Neuronal stem cell (in vitro differentiated cells): ENCODE measurements at regions not wholly inside any gene's neighbourhood (a gene's known extent, or its start where the extent isn't known, plus 50 kb on each side); places are given as distances from the start of the nearest gene placed in this dataset.

ENCODE experiments used
- DNase-seq: peaks from one replicate; pipeline ENCODE4 v3.0.0-alpha.2; 2013; ENCODE audit warnings: low spot score
- H2AFZ ChIP-seq: one replicate; pipeline ENCODE4 v1.6.1; 2013; ENCODE audit warnings: mild to moderate bottlenecking, low read length, inconsistent platforms
- H2AK5ac ChIP-seq: 2 replicates; pipeline ENCODE4 v1.6.1; 2013; ENCODE audit warnings: low read depth, mild to moderate bottlenecking, inconsistent platforms, low read length, moderate library complexity, mixed read lengths
- H2BK120ac ChIP-seq: 2 replicates; pipeline ENCODE4 v1.6.1; 2013; ENCODE audit warnings: low read depth, mild to moderate bottlenecking, inconsistent platforms, low read length, moderate library complexity, mixed read lengths
- H2BK12ac ChIP-seq: one replicate; pipeline ENCODE4 v1.6.1; 2013; ENCODE audit warnings: low read length, inconsistent platforms
- H2BK15ac ChIP-seq: 2 replicates; pipeline ENCODE4 v1.6.1; 2013; ENCODE audit warnings: mild to moderate bottlenecking, low read length, inconsistent platforms, mixed read lengths
- H2BK5ac ChIP-seq: one replicate; pipeline ENCODE4 v1.6.1; 2013; ENCODE audit warnings: inconsistent platforms, mild to moderate bottlenecking, low read length, moderate library complexity
- H3K14ac ChIP-seq: one replicate; pipeline ENCODE4 v1.6.1; 2013; ENCODE audit warnings: low read length, inconsistent platforms
- H3K18ac ChIP-seq: 2 replicates; pipeline ENCODE4 v1.6.1; 2013; ENCODE audit warnings: low read length, inconsistent platforms
- H3K23ac ChIP-seq: 2 replicates; pipeline ENCODE4 v1.6.1; 2013; ENCODE audit warnings: low read depth, mild to moderate bottlenecking, mixed read lengths, low read length, inconsistent platforms; ENCODE audit not compliant: poor library complexity
- H3K27ac ChIP-seq: replicated peaks from 3 replicates; pipeline ENCODE4 v1.5.1; 2013; ENCODE audit warnings: low read length, inconsistent platforms
- H3K27me3 ChIP-seq, 3 experiments: 2 replicates each; pipeline ENCODE4 v1.6.1; 2013; ENCODE audit warnings: low read length in 3 of 3, mild to moderate bottlenecking in 2 of 3, inconsistent platforms in 1 of 3, low read depth in 1 of 3, mixed read lengths in 1 of 3, moderate library complexity in 1 of 3; ENCODE audit not compliant: control insufficient read depth in 3 of 3, insufficient read depth in 3 of 3
- H3K36me3 ChIP-seq, 2 donors: replicated peaks in 1 of 2; 2 replicates each; pipeline ENCODE4 v1.6.1; 2013; ENCODE audit warnings: low read length in 2 of 2; ENCODE audit not compliant: control insufficient read depth in 2 of 2, insufficient read depth in 2 of 2
- H3K4ac ChIP-seq: 2 replicates; pipeline ENCODE4 v1.6.1; 2013; ENCODE audit warnings: inconsistent platforms, mild to moderate bottlenecking, low read length, moderate library complexity
- H3K4me1 ChIP-seq, 2 donors: 1 replicate in 1 of 2; 2 replicates in 1 of 2; pipeline ENCODE4 v1.6.1; 2013; ENCODE audit warnings: low read length in 2 of 2, low read depth in 1 of 2; ENCODE audit not compliant: control insufficient read depth in 2 of 2, insufficient read depth in 1 of 2
- H3K4me2 ChIP-seq: one replicate; pipeline ENCODE4 v1.6.1; 2013; ENCODE audit warnings: mild to moderate bottlenecking, low read length, inconsistent platforms; ENCODE audit not compliant: insufficient read depth, poor library complexity, severe bottlenecking
- H3K4me3 ChIP-seq, 2 donors: 2 replicates each; pipeline ENCODE4 v1.5.1; 2013; ENCODE audit warnings: low read length in 2 of 2, mild to moderate bottlenecking in 2 of 2, inconsistent platforms in 1 of 2, moderate library complexity in 1 of 2
- H3K79me1 ChIP-seq: one replicate; pipeline ENCODE4 v1.6.1; 2013; ENCODE audit warnings: low read depth, mild to moderate bottlenecking, inconsistent platforms, low read length, moderate library complexity
- H3K9ac ChIP-seq: one replicate; pipeline ENCODE4 v1.6.1; 2013; ENCODE audit warnings: mild to moderate bottlenecking, low read depth, low read length, inconsistent platforms; ENCODE audit not compliant: poor library complexity
- H3K9me3 ChIP-seq, 2 donors: replicated peaks in 1 of 2; 2 replicates each; pipeline versions ENCODE3 to v1.6.1; 2013; ENCODE audit warnings: low read length in 2 of 2, mild to moderate bottlenecking in 2 of 2, inconsistent platforms in 1 of 2, low read depth in 1 of 2, mixed read lengths in 1 of 2, moderate library complexity in 1 of 2; ENCODE audit not compliant: control insufficient read depth in 2 of 2, insufficient read depth in 1 of 2
- H4K8ac ChIP-seq: one replicate; pipeline ENCODE4 v1.6.1; 2013; ENCODE audit warnings: low read depth, mild to moderate bottlenecking, inconsistent platforms, low read length, moderate library complexity
- H4K91ac ChIP-seq: one replicate; pipeline ENCODE4 v1.6.1; 2013; ENCODE audit warnings: low read length, low read depth, mild to moderate bottlenecking, inconsistent platforms; ENCODE audit not compliant: poor library complexity
- WGBS, 2 donors: extraction: QIAGEN DNeasy Blood & Tissue Kit; methylation state at CpG; one replicate each; pipeline ENCODE4 v1.1.7; 2013; ENCODE audit warnings: missing lambda C conversion rate in 2 of 2, mixed read lengths in 1 of 2; ENCODE audit not compliant: insufficient read length in 2 of 2, insufficient replicate concordance in 1 of 2; ENCODE audit errors: extremely low coverage in 2 of 2; 5-methylcytosine and 5-hydroxymethylcytosine counted together

GRCh38 chr2:15813481-15814266 is 126.7 kb upstream of the MYCN start:
- Histone ChIP-seq H3K23ac (no peak overlapping the region), H4K8ac (peak overlapping the region; percentile 29), H3K4me1 (peaks cover 8 to 41% of the 10 kb centered on the region in 2 donors), H3K4me3 (no peak overlapping the region), H3K27me3 (no peaks in the 10 kb centered on the region), H2BK5ac (peak overlapping the region; percentile 42), H3K14ac (no peak overlapping the region), H3K4ac (no peak overlapping the region), H3K4me2 (no peak overlapping the region), H2AFZ (no peak overlapping the region), H4K91ac (no peak overlapping the region), H3K18ac (peak overlapping the region; percentile 81), H3K9me3 (peaks cover 0 to 4% of the 10 kb centered on the region in 2 donors), H3K36me3 (no peaks in the 10 kb centered on the region), H3K27ac (no peak overlapping the region), H2BK120ac (no peak overlapping the region), H2BK15ac (peak overlapping the region; percentile 32), H2AK5ac (peak overlapping the region; percentile 97), H3K9ac (no peak overlapping the region), H2BK12ac (peak overlapping the region; percentile 18), H3K79me1 (no peaks in the 10 kb centered on the region)
- no CpG with 5 or more reads among the region's 7 CpGs for WGBS, 2 donors
- DNase-seq = no peak

GRCh38 chr2:15814403-15814802 is 125.9 kb upstream of the MYCN start:
- H3K4me1 ChIP-seq = peaks cover 11 to 42% of the 10 kb centered on the region in 2 donors
- no peak overlapping the region for H3K4me3 ChIP-seq
- H3K18ac ChIP-seq = peak overlapping the region; percentile 73
- no peak overlapping the region for H2AK5ac ChIP-seq
- H2AFZ ChIP-seq = no peak overlapping the region
- no peak overlapping the region for H3K4ac ChIP-seq
- no peak overlapping the region for H3K4me2 ChIP-seq
- H3K14ac ChIP-seq = no peak overlapping the region
- no peak overlapping the region for H4K91ac ChIP-seq
- no CpG with 5 or more reads among the region's 8 CpGs for WGBS, 2 donors
- H3K23ac ChIP-seq = no peak overlapping the region
- H2BK5ac ChIP-seq = no peak overlapping the region
- H3K9ac ChIP-seq = no peak overlapping the region
- no peak for DNase-seq
- H3K27me3 ChIP-seq = no peaks in the 10 kb centered on the region
- H3K79me1 ChIP-seq = no peaks in the 10 kb centered on the region
- no peaks in the 10 kb centered on the region for H3K36me3 ChIP-seq
- no peak overlapping the region for H2BK15ac ChIP-seq
- peaks cover 0 to 4% of the 10 kb centered on the region in 2 donors for H3K9me3 ChIP-seq
- no peak overlapping the region for H2BK12ac ChIP-seq
- no peak overlapping the region for H3K27ac ChIP-seq
- H4K8ac ChIP-seq = no peak overlapping the region
- no peak overlapping the region for H2BK120ac ChIP-seq

- Histone ChIP-seq H3K9ac (no peak overlapping the region), H2AFZ (peak overlapping the region; percentile 41), H2BK5ac (no peak overlapping the region), H3K4me3 (no peak overlapping the region), H3K4ac (no peak overlapping the region), H3K4me2 (no peak overlapping the region), H3K27me3 (no peaks in the 10 kb centered on the region), H3K79me1 (no peaks in the 10 kb centered on the region), H2BK12ac (no peak overlapping the region), H4K91ac (no peak overlapping the region), H3K4me1 (peaks cover 16 to 39% of the 10 kb centered on the region in 2 donors), H3K23ac (no peak overlapping the region), H3K9me3 (peaks cover 0 to 4% of the 10 kb centered on the region in 2 donors), H3K36me3 (no peaks in the 10 kb centered on the region), H2AK5ac (no peak overlapping the region), H4K8ac (no peak overlapping the region), H3K27ac (no peak overlapping the region), H3K18ac (no peak overlapping the region), H2BK120ac (no peak overlapping the region), H3K14ac (no peak overlapping the region), H2BK15ac (peak overlapping the region; percentile 9)
- no peak for DNase-seq
- WGBS, 2 donors = no CpG with 5 or more reads among the region's 6 CpGs
Observed at GRCh38 chr2:15814946-15815345, 125.4 kb upstream of the MYCN start.

GRCh38 chr2:15816226-15816625 is 124.1 kb upstream of the MYCN start:
- H3K14ac ChIP-seq = no peak overlapping the region
- H3K18ac ChIP-seq = no peak overlapping the region
- no peak overlapping the region for H2AFZ ChIP-seq
- H2AK5ac ChIP-seq = no peak overlapping the region
- no peak overlapping the region for H3K23ac ChIP-seq
- H3K4me1 ChIP-seq = peaks cover 19 to 31% of the 10 kb centered on the region in 2 donors
- H3K4me3 ChIP-seq = no peak overlapping the region
- no peak overlapping the region for H3K4me2 ChIP-seq
- H3K79me1 ChIP-seq = no peaks in the 10 kb centered on the region
- H4K91ac ChIP-seq = no peak overlapping the region
- no peak overlapping the region for H3K4ac ChIP-seq
- H2BK120ac ChIP-seq = no peak overlapping the region
- H2BK5ac ChIP-seq = no peak overlapping the region
- H2BK15ac ChIP-seq = no peak overlapping the region
- H3K9me3 ChIP-seq = peaks cover 0 to 4% of the 10 kb centered on the region in 2 donors
- no peak overlapping the region for H2BK12ac ChIP-seq
- H4K8ac ChIP-seq = no peak overlapping the region
- DNase-seq = no peak
- H3K27ac ChIP-seq = no peak overlapping the region
- no CpG with 5 or more reads among the region's 3 CpGs for WGBS, 2 donors
- no peaks in the 10 kb centered on the region for H3K27me3 ChIP-seq
- H3K36me3 ChIP-seq = no peaks in the 10 kb centered on the region
- H3K9ac ChIP-seq = no peak overlapping the region
